GM04504 (cell line): ENCODE measurements at regions not wholly inside any gene's neighbourhood (a gene's known extent, or its start where the extent isn't known, plus 50 kb on each side); places are given as distances from the start of the nearest gene placed in this dataset.
"Not testable (repeated sequence)": the region's sequence is repeated elsewhere in the genome, so short reads cannot be mapped to it uniquely, and the experiment has no call there.

Experiments used
- DNase-seq: peaks from one replicate; pipeline ENCODE4 v3.0.0-alpha.2; 2012; ENCODE audit warnings: low read depth

DNA sequence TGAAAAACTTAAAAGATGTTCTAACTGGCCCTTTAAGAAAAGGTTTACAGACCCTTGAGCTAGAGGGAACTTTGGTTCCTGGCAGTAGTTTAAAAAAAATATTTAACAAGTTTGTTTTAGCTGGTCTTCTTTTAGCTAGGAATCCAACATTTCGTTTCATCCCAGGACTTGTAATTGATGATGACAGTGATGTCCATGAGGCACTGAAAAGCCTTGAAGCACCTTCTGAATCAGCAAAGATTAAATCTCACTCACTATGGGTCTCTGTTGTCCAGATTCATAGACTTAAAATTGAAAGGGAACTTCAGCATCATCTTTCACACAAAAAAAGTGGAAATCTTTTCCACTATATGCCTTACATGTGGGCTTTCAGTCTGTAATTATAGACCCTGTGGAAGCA is 102.9 kb upstream of the ETAA1 start:
- DNase-seq: no peak

DNA sequence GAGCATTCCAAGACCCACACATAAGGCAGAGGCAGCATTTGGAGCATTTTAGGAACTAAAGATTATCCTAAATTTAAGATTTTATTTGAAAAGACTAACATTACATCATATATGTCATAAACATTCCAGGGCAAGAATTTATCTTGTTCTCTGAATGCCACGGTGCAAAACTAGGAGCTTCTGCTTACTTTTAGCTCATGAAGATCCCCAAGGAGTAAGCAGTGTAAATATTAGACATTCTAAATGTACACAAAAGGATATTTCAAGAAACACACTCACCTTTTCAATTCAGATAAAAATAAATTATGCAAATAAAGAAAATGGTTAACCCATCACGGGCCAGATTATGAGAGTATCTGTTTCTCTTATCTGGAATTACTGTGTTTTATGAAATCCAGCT is 101.7 kb upstream of the ETAA1 start:
- DNase-seq: no peak

DNA sequence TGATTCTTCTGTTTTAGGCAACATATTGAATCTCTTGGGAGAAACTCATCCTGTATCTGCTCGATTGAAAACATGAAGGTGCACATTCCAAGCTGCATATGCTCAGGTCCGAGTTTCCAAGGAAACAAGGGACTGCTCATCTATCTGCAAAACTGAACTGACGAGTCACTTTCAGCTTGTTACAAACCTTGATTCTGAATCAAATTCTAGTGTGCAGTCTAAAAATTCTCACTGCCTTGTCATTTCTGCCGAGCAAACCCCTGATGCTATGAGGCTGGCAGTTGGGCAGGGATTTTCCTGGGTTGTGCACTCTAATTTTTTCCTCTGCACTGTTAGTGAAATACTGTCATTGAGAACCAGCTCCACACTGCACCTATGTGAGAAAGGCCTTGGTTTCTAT is 101.3 kb upstream of the ETAA1 start:
- DNase-seq: no peak

DNA sequence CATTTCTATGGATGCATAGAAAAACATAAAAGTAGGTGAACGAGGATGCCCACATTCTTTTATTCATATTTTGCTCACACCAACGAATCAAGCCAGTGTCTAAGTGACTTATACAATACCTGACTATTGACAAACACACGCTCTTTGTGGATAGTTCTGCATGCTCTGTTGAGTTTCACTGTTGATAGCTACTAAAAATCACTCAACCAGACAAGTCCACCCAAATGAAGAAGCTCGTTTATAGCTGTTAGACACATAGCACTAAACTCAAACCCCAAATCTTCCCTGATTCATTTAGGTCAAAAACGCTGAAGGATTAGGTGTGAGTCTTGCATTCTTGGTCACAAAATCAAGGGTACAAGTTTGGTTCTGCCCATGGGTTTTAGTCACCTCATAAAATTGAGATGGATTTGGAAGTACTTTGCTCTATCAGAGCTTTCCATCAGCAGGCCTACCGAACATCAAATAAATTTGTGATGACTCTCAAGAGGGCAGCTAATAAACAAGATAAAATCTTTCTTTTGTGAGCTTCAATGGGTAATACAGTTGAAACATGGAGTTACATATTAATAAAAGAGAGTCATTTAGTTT is 92.7 kb upstream of the ETAA1 start:
- DNase-seq: no peak

DNA sequence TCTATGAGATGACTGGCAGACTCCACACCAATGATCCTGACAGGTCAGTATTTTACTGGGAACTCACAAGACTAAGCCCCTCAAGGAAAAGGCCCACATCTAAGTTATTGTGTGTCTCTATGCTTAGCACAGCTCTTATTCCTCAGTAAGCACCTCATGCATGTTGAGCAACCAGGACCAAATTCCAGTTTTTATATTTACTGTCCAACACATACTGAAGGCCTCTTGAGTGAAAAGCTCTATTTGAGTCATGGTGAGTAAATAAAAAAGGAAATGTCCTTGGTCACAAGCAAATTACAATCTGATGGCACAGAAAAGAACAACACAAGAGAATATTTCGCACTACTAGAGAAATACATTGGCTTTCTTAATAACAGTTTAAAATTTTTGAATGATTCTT is 87.9 kb upstream of the ETAA1 start:
- DNase-seq: no peak

DNA sequence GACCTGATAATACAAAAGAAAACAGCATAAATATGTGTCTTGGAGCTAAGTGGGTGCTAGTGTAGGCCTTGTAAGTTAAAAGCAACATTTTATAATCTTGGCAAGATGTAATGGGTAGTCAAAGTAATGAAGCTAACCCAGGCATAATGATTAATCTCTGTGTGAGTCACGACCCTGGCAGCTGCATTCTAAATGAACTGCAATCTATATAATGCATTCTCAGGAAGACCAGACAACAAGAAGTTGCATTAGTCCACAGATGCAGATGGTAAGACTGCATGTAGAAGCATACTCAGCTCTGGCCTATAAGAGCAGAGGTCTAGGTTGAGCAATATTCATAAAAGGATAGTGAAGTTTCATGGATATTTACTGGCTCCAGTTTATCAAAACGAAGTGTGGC is 85.6 kb upstream of the ETAA1 start:
- peak; percentile 48 for DNase-seq

DNA sequence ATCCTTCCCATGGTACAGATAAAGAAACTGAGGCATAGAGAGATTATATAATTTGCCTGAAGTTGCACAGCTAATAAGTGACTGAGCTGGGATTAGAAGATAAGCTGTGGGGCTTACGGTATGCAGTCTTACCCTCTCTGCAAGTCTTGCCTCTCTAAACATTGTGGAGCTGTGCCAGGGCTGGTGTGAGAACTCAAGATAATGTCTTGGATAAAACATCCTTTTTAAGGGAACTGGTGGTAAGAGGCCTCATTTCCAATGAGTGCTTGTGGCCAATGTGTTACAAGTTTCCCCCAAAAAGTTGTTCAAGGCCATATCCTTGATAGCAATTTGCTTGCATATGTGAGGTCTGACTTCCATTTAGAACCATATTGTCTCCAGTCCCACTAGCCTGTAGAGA is 84.3 kb upstream of the ETAA1 start:
- DNase-seq: no peak

DNA sequence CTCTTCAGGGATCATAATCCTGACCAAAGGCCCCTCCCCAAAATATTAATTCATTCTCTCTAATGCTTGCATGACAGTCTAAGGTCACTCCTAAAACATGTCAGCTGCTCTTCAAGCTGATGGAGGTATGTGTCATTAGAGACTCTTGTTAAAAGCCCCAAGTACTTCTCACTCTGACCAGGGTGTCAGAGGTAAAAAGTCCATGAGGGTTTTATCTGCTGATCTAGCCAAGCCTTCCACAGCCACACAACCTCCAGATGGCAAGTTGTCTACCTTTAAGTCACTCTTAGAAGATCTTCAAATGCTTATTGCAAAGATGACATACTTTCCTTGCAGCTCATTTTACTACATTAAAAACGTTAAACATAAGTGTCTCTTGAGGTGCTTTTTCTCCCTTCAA is 83.6 kb upstream of the ETAA1 start:
- DNase-seq: no peak

DNA sequence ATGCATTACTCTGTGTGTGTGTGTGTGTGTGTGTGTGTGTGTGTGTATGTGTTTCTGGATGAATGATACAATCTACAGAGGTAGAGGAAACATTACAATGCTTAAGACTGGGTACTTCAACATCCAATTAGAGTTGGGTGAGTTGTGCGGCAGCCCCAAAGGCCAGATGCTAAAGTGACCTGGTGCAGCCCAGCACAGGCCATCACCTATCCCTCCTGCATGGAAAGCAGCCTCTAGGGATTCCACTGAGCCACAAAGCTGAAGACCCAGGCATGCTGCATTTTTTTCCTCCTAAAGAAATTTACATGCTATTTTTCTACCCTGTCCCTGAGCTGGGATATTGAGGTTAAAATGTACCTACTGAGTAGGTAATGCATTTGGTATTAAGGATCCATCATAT is 79.1 kb upstream of the ETAA1 start:
- no peak for DNase-seq

DNA sequence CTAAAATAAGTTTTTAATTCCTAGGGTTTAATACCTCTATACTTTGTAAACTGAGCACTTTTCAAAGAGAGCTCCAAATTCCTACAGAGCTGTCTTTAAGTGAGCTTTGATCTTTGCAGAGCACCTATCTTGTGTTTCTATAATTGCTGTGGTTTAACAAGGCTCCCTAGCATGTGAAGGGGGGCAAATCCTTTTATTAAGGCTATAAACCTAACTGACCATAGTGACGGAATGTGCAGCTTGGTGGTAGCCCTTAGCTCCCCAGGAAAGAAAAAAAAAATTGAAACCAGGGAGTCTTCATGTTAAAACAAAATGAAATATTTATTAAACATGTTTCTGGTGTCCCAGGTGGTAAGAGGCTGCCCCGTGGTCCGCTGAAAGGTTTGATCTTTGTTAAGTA is 78.6 kb upstream of the ETAA1 start:
- DNase-seq: no peak

DNA sequence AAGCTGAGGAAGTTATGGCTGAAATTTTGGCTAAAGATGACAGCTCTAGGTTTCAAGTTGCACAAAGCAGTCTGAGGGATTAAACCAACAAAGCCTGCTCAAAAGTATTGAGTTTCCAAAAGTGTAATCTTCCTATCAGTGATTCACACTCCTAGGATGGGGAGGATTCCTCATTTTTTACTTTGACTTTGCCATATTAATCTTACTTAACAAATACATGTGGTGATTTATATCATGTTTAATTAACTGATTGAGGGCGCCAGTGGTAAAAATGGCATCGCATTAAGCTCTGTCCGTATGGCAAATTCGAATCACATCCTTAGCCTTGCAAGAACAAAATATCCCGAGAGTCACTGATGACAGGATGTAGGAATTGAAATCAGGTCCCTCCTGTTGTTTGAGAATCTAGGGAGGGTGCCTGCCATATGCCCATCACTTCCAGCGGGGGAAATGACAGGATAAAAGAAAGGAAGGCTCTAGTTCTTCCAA is 78.1 kb upstream of the ETAA1 start:
- no peak for DNase-seq

DNA sequence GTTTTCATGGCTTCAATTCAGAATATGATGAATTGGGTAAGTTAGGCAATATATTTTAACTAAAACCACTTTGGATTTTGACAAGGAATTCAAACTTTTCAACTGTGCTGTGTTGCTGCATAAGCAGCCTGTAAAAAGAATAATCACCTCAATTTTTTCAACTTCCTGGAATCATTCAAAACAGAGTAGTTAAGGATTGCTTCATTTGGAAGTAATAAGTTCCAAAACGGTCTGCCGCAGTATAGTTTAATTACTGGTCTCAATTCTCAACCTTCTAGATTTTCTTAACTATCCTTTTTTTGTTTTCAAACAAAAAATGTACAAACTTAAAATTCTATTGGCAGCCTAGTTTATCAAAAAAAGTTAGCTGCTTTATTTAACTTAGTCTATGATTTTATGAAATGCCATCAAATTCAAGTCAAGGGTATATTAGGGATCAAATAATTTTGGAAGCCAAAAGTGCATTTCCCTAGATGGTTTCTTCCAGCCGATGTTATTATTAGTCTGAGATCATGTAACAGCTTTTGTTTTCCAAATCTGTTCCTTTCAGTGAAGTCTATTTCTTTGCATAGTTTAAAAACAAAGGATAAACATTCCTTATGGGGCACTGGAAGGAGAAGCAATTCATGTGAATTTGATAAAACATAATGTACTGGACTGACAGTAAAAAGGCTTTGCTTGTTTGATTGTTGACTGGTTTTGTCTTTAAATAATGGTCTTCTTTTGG is 76.1 kb upstream of the ETAA1 start:
- no peak for DNase-seq

DNA sequence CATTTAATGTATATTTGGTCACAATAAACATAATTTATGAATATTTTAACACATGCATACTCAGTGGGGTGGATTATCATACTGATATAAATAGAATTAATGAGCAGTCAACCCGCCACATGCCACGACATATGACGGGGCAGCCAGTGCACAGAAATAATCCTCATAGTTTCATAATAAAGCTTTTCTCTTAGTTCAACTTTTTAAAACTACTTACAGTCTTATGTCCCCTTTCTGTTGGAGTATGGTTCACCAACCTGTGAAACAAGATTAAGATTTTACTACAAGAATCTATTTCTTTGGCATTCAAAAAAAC is 75.6 kb upstream of the ETAA1 start:
- DNase-seq: no peak

DNA sequence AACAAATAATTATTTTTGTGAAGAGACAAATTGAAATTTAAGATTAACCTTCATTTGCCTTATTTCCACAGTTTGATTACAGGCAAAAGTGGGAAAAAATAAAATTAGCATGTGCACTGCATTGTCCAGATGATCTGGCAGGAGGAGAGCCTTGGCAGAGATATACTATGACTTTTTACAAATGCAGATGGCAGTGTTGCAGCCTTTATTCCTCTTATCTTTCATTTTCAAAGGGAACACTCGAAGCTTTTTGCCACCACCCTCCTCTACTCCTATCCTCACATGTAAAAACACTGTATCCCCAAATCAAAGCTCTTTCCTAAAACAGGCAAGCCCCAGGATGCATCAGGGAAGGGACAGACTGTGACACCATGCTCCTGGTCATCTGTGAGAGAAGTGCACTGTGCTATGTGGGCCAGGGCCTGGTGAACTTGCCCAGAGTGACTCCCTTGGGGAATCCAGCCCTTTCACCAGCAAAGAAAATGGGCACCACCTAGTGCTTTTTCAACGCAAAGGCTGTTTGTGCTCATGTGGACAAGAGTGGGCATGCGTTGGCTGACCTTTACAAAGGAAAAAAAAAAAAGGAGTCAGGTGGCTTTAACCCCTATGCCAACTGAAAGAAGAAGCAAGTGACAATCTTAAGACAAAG is 74.7 kb upstream of the ETAA1 start:
- peak; percentile 28 for DNase-seq

DNA sequence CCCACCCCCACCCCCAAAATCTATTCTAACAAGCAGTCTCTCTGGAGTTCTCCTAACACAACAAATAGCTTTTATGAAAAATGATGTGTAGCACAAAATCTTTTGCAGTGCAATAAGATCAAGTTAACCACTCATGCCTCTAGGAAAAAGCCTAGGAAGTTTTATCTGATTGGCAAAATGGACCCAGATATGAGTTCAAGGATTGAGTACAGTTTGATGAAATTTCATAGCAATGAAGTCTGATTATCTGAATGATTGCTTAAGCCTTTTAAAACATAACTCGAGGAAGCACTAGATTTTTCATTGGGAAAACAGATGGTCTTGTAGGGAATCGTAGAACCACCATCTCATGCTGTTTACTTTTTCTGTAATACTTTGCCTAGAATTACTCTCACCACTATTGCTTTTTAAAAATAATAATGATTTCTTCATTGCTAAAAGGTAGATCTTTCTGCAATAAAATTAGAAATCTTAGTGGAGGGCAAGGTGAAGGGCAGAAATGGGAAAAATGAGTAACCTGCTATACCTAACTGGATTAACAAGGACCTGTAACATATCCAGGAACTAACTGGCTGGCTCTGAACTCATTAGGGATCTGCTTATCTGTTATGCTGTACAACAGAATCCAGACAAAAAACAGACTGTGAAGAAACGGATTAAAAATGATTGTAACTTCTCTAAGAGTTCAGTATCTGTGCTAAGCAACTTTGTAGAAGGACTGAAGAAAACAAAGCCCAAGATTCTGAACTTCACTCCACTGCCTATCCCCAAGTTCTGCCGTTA is 73.7 kb upstream of the ETAA1 start:
- no peak for DNase-seq

DNA sequence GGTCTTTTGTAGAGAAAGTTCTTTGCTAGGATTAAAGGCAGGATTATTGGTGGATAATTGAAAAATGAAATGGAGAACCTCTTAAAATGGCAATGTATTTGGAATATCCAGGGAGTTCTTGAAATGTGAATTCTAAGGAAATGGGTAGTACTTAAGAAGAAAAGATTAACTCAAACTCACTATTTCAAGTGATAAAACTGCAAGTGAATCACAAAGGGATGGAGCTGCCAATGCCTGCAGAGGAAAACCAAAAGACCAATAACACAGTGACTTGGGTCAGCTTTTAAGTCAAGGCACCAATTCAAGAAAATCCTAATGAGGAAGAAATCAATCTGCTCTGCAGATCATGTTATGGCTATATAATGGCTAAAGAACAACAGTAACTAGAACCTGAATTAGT is 67.6 kb upstream of the ETAA1 start:
- DNase-seq: no peak

DNA sequence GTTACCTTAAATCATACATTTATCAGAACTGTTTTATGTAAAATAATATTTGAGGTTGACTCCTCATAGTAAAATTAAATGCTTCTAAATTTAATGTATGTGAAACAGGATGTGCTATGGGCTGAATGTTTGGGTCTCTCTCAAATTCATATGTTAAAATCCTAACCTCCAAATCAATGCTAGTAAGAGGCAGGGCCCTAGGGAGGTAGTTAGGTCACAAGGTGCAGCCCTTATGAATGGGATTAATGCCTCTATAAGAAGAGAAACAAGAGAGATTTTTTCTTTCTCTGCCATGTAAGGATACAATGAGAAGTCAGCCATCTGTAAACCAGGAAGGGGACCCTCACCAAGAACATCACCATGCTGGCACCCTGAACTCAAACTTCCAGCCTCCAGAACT is 67.2 kb upstream of the ETAA1 start:
- DNase-seq: no peak

DNA sequence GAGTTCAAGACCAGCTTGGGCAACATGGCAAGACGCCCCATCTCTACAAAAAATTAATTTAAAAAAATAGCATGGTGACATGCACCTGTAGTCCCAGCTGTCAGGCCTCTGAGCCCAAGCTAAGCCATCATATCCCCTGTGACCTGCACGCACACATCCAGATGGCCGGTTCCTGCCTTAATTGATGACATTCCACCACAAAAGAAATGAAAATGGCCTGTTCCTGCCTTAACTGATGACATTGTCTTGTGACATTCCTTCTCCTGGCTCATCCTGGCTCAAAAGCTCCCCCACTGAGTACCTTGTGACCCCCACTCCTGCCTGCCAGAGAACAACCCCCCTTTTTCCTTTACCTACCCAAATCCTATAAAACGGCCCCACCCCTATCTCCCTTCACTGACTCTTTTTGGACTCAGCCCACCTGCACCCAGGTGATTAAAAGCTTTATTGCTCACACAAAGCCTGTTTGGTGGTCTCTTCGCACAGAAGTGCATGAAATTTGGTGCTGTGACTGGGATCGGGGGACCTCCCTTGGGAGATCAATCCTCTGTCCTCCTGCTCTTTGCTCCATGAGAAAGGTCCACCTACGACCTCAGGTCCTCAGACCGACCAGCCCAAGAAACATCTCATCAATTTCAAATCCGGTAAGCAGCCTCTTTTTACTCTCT is 65.6 kb upstream of the ETAA1 start:
- not testable (repeated sequence) for DNase-seq

DNA sequence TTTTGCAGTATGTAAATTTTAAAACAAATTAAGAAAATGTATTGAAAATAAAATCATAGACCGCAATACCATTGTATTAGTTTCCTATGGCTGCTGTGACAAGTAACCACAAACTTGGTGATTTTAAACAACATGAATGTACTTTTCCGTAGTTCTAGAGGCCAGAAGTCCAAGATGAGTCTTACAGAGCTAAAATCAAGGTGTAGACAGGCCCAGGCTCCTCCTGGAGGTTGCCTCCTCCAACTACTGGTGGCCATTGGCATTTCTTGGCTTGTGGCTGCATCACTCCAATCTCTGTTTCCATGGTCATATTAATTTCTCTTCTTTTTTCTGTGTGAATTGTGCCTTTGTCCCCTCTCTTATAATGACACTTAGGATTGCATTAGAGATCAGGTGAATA is 59.2 kb upstream of the ETAA1 start:
- no peak for DNase-seq

DNA sequence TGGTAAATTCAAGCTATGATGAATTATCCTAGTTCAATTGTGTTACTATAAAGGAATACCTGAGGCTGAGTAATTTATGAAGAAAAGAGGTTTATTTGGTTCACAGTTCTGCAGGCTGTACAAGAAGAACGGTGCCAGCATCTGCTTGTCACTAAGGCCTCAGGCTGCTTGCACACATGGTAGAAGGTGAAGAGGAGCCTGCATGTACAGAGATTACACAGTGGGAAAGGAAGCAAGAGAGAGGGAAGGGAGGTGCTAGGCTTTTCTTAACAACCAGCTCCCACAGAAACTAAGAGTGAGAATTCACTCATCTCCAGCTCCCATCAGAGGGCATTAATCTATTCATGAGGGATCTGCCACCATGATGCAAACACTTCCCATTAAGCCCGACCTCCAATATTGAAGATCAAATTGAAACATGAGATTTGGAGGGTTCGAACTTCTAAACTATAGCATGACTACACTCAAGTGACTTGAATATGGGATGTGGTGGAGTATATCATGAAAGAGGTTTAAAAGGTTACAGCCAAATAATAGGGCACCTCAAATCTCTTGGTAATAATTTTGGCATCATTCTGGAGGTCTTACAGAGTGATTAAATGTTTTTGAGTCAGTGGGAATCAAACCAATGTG is 58.4 kb upstream of the ETAA1 start:
- no peak for DNase-seq

DNA sequence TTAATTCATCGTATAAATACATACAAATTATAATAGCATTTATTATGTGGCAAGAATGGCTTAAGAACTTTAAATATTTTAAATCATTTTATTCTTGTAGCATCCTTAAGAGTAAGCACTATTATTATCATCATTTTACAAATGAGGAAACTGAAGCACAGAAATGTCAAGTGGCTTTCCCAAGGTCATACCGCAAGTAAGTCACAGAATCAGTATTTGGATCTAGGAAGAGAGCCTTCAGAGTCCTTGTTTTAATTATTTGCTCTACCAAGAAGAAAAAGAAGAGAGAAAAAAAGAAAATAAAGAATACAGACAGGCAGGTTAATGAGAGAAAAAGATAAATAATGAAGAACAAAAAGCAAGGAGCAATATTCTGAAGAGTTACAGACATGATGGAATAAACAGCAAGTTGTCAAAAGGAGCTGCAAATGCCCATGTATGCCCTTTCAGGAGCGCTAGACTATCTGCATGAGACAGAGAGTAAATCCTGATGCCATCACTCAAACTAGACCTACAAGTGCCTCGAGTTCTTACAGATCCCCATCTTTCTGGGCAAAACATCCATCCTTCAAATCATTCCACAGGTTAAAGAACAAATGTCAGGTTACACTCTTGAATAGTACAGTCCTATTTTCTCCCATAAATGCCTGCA is 57.8 kb upstream of the ETAA1 start:
- DNase-seq: no peak
